Omental fat pad (tissue), 3 donors: ENCODE measurements at regions not wholly inside any gene's neighbourhood (a gene's known extent, or its start where the extent isn't known, plus 50 kb on each side); places are given as distances from the start of the nearest gene placed in this dataset.

Experiments
- ATAC-seq: fragments of 150-250 bp; one replicate; pipeline ENCODE4 v1.9.1; 2016; ENCODE audit warnings: mild to moderate bottlenecking, moderate library complexity; ENCODE audit not compliant: low FRiP score
- DNase-seq: peaks from one replicate; pipeline ENCODE4 v3.0.0-alpha.2; 2019; ENCODE audit warnings: low spot score
- CTCF ChIP-seq, 3 donors: fragments of 450-650 bp; IDR thresholded peaks; one replicate each; pipeline ENCODE4 v1.5.1; 2016 to 2017; ENCODE audit warnings: antibody characterized with exemption in 3 of 3, mild to moderate bottlenecking in 3 of 3, moderate library complexity in 2 of 3

GRCh38 chr12:88420457-88420856 is 159.8 kb downstream of the KITLG start:
- peak; percentile 71 for ATAC-seq
- no peak for DNase-seq
- TF ChIP-seq CTCF (IDR thresholded peaks at IDR 0.05) = no peak

GRCh38 chr12:88424791-88425730 is 155.2 kb downstream of the KITLG start:
- ATAC-seq (no peak), DNase-seq (no peak)
- no peak for TF ChIP-seq CTCF (IDR thresholded peaks at IDR 0.05)

GRCh38 chr12:88428350-88428749 is 151.9 kb downstream of the KITLG start:
- no peak for TF ChIP-seq CTCF (IDR thresholded peaks at IDR 0.05)
- DNase-seq = no peak
- ATAC-seq = no peak

GRCh38 chr12:88431246-88431645 is 149.0 kb downstream of the KITLG start:
- DNase-seq = no peak
- TF ChIP-seq CTCF (IDR thresholded peaks at IDR 0.05) = no peak
- no peak for ATAC-seq

- no peak for TF ChIP-seq CTCF (IDR thresholded peaks at IDR 0.05)
- no peak for ATAC-seq
- DNase-seq = no peak
Measured at GRCh38 chr12:88432531-88433490, 147.5 kb downstream of the KITLG start.

- TF ChIP-seq CTCF (IDR thresholded peaks at IDR 0.05) = no peak
- DNase-seq = no peak
- ATAC-seq = no peak
Measured at GRCh38 chr12:88433997-88434703, 146.1 kb downstream of the KITLG start.
